PC-3 (cell line): ENCODE measurements at regions not wholly inside any gene's neighbourhood (a gene's known extent, or its start where the extent isn't known, plus 50 kb on each side); places are given as distances from the start of the nearest gene placed in this dataset.

ENCODE experiments used
- CTCF ChIP-seq: fragments of 300-600 bp; sonication (generic); conservative IDR thresholded peaks from 2 replicates; pipeline ENCODE4 v1.5.1; 2017; ENCODE audit warnings: antibody characterized with exemption, low read depth, mild to moderate bottlenecking, low read length
- EZH2phosphoT487 ChIP-seq: fragments of 300-600 bp; sonication (generic); IDR thresholded peaks from 2 replicates; pipeline ENCODE4 v1.6.1; 2018; ENCODE audit warnings: mild to moderate bottlenecking, antibody characterized with exemption, low read length, borderline replicate concordance

GRCh38 chr2:217142649-217143266 lies 282.9 kb upstream of the TNP1 start:
- TF ChIP-seq CTCF (peak; percentile 92), EZH2phosphoT487 (no peak)
